ENCODE measurements at regions not wholly inside any gene's neighbourhood (a gene's known extent, or its start where the extent isn't known, plus 50 kb on each side); places are given as distances from the start of the nearest gene placed in this dataset.
A peak's percentile ranks its signal among the peaks of the same experiment; 100 is the strongest.

DNA sequence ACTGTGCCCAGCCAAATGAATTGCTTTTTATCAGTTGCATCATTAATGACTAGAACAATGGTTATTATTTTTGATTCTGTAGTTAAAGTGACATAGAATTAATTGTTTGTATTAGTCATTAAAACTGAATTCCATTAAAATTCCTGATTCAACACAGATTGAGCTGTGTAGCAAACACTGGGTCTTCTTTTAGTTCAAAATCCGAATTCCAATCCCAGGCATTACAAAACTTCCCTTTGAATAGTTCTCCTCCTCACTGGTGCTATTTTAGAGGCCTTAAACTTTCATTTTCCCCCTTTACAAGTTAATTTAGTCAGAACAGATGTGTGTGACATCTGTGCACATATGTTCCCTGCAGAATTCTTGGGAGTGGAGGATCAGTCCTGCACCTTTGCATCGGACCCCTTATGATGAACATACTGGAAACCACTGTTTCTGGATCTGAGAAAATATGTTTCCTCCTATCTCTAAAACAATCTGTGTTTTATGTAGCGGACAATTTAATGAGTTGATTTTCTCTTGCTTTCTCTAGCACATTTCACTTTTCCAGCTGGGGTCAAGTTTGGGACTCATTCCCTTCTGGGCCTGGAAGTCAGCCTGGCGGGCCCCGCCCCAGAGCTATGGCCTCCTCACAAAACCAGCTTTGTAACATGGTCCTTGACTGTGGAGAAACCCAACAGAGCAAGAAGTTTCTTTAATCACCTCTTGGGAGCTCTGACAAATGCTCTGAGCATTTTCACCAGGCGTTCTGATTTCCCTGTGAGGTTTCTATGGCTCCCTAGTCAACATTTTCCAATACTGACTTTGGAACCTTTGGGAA, 87.9 kb upstream of the MAMDC2 start:
- no peaks in the 10 kb centered on the region for H3K27me3 ChIP-seq (ENCODE audit: control insufficient read depth, insufficient read depth, low read length)
- H3K4me1 ChIP-seq (ENCODE audit: control insufficient read depth, insufficient read depth, low read length) = no peaks in the 10 kb centered on the region
- no peaks in the 10 kb centered on the region for H3K36me3 ChIP-seq (ENCODE audit: control insufficient read depth, insufficient read depth, low read length)
- H3K27ac ChIP-seq (ENCODE audit: low read length) = no peak overlapping the region
- H3K4me3 ChIP-seq (ENCODE audit: low read length) = no peak overlapping the region
- no peak for DNase-seq (ENCODE audit: low read depth, low spot score)
- no peaks in the 10 kb centered on the region for H3K9me3 ChIP-seq (ENCODE audit: control insufficient read depth, insufficient read depth, low read length)
- WGBS (ENCODE audit: insufficient coverage, insufficient read length) = no CpG with 5 or more reads among the region's 6 CpGs

DNA sequence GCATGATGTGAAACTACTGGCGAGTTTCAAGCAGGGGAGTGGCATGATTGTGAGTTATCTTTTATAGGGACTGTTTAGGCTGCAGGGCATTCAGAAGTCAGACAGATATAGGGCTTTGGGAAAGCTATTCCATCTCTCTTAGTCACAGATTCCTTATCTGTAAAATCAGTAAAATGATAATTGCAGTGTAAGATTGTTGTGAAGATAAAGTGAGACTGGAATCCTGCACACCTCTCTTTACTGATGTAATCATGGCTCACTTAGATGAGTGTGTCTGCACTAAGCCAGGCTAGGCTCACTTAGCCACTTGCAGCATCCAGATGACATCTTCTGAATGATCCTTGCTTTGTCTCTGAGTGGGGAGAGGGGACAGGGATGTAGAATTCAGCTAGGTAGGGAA, 81.8 kb upstream of the MAMDC2 start:
- DNase-seq (ENCODE audit: low read depth, low spot score) = no peak
- H3K27me3 ChIP-seq (ENCODE audit: control insufficient read depth, insufficient read depth, low read length) = no peaks in the 10 kb centered on the region
- WGBS (ENCODE audit: insufficient coverage, insufficient read length) = no CpG with 5 or more reads among the region's 1 CpG

DNA sequence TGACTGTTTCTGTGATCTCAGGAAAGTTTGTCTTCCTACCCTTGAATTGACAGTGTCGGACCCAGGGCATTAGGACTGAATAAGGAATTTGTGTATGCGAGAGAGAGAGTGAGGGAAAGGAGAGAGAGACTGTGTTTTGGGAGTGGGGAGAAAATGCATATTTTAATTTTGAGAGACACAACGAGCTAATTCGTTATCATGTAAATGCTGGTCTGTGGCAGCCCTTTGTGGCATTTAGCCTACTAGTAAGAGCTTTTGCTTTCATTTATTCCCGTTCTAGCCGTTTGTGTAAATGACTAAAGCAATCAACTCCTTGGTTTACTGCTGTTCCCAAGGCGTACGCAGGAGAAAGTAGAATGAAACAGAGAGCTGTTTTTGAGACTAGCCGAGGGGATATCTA, 79.8 kb upstream of the MAMDC2 start:
- 100% methylated on average over 1 of the region's 9 CpGs for WGBS (ENCODE audit: insufficient coverage, insufficient read length)
- peaks cover 4% of the 10 kb centered on the region; the same call in 1 of the 2 replicates for H3K4me1 ChIP-seq (ENCODE audit: control insufficient read depth, insufficient read depth, low read length)
- no peak overlapping the region for H3K4me3 ChIP-seq (ENCODE audit: low read length)
- no peak overlapping the region for H3K27ac ChIP-seq (ENCODE audit: low read length)
- H3K36me3 ChIP-seq (ENCODE audit: control insufficient read depth, insufficient read depth, low read length) = no peaks in the 10 kb centered on the region
- H3K27me3 ChIP-seq (ENCODE audit: control insufficient read depth, insufficient read depth, low read length) = no peaks in the 10 kb centered on the region
- no peaks in the 10 kb centered on the region for H3K9me3 ChIP-seq (ENCODE audit: control insufficient read depth, insufficient read depth, low read length)
- no peak for DNase-seq (ENCODE audit: low read depth, low spot score)

More for the DNA sequence above, 81.8 kb upstream of the MAMDC2 start:
- Histone ChIP-seq H3K9me3 (ENCODE audit: control insufficient read depth, insufficient read depth, low read length) (no peaks in the 10 kb centered on the region), H3K4me1 (ENCODE audit: control insufficient read depth, insufficient read depth, low read length) (peaks cover 4% of the 10 kb centered on the region; the same call in 1 of the 2 replicates), H3K36me3 (ENCODE audit: control insufficient read depth, insufficient read depth, low read length) (no peaks in the 10 kb centered on the region), H3K27ac (ENCODE audit: low read length) (no peak overlapping the region), H3K4me3 (ENCODE audit: low read length) (no peak overlapping the region)

DNA sequence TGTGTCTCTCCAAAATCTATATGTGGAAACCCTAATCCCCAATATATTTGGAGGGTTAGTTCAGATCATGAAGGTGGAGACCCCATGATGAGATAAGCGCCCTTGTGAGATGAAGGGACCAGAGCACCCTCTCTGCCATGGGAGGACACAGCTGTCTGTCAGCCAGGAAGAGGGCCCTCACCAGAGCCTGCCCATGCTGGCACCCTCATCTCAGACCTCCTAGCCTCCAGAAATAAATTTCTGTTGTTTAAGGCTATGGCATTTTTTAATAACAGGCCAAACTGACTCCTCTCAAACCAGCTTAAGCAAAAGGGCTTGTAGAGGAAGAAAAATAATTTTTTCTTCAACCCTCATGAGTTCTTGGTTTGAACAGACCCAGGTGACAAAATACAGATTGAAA, 79.2 kb upstream of the MAMDC2 start:
- H3K27me3 ChIP-seq (ENCODE audit: control insufficient read depth, insufficient read depth, low read length) = no peaks in the 10 kb centered on the region
- DNase-seq (ENCODE audit: low read depth, low spot score) = no peak
- no peaks in the 10 kb centered on the region for H3K9me3 ChIP-seq (ENCODE audit: control insufficient read depth, insufficient read depth, low read length)
- no peak overlapping the region for H3K27ac ChIP-seq (ENCODE audit: low read length)
- H3K36me3 ChIP-seq (ENCODE audit: control insufficient read depth, insufficient read depth, low read length) = no peaks in the 10 kb centered on the region
- H3K4me3 ChIP-seq (ENCODE audit: low read length) = no peak overlapping the region
- H3K4me1 ChIP-seq (ENCODE audit: control insufficient read depth, insufficient read depth, low read length) = peaks cover 4% of the 10 kb centered on the region; the same call in 1 of the 2 replicates
- no CpG with 5 or more reads among the region's 1 CpG for WGBS (ENCODE audit: insufficient coverage, insufficient read length)

DNA sequence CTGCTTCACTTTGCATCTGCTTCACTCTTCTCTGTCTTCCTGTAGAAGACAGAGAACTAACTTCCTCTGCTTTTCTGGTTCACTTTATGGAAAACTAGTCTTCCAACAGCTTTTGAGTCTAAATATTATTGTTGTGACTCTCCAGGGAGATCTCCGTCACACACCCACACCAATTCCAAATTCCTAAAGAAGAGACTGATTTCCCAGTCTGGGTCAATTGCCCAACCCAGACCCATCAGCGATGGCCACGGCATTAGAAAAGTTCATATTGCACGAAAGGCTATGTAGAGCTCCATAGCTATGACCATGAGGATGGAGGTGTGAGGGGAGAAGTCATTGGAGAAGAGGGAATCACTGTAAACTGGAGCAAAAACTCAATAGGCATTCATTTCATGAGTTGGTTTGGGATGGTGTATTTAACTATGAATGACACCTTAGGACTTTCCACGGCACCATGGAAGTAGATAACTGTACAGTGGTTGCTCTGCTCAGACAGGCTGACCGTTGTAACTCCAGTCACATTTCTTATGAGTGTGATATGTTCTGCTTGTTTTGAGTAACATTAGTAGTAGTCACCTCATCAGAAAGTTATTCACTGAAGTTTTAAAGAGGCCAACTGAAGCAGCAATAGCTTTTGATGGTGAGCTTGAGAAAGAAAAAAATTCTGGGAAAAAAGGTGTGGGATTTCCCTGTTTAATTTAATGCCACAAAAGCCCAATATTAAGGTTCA, 78.1 kb upstream of the MAMDC2 start:
- no peaks in the 10 kb centered on the region for H3K27me3 ChIP-seq (ENCODE audit: control insufficient read depth, insufficient read depth, low read length)
- H3K9me3 ChIP-seq (ENCODE audit: control insufficient read depth, insufficient read depth, low read length) = no peaks in the 10 kb centered on the region
- no CpG with 5 or more reads among the region's 6 CpGs for WGBS (ENCODE audit: insufficient coverage, insufficient read length)
- H3K4me3 ChIP-seq (ENCODE audit: low read length) = no peak overlapping the region
- H3K27ac ChIP-seq (ENCODE audit: low read length) = no peak overlapping the region
- H3K4me1 ChIP-seq (ENCODE audit: control insufficient read depth, insufficient read depth, low read length) = peaks cover 4% of the 10 kb centered on the region; the same call in 1 of the 2 replicates
- DNase-seq (ENCODE audit: low read depth, low spot score) = no peak
- H3K36me3 ChIP-seq (ENCODE audit: control insufficient read depth, insufficient read depth, low read length) = no peaks in the 10 kb centered on the region

DNA sequence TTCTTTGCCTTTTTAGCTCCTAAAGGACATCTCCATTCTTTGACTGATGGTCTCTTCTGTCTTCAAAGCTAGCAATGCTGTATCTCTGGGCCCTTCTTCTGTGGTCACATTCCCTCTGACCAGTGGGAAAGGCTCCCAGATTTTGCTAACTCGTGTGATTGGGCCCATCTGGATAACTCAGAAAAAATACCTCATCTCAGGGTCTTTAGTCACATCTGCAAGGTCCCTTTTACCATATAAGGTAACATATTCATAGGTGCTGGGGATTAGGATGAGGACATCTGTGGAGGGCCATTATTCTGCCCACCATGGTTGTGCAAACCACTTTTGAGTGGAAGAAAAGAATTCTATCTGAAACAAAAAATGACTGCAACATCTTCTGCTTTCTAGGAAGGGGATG, 76.3 kb upstream of the MAMDC2 start:
- H3K36me3 ChIP-seq (ENCODE audit: control insufficient read depth, insufficient read depth, low read length) = no peaks in the 10 kb centered on the region
- no peaks in the 10 kb centered on the region; the same call in 1 of the 2 replicates for H3K9me3 ChIP-seq (ENCODE audit: control insufficient read depth, insufficient read depth, low read length)
- H3K4me3 ChIP-seq (ENCODE audit: low read length) = no peak overlapping the region
- no peak overlapping the region for H3K27ac ChIP-seq (ENCODE audit: low read length)
- H3K4me1 ChIP-seq (ENCODE audit: control insufficient read depth, insufficient read depth, low read length) = peaks cover 5% of the 10 kb centered on the region; the same call in 1 of the 2 replicates
- no peaks in the 10 kb centered on the region for H3K27me3 ChIP-seq (ENCODE audit: control insufficient read depth, insufficient read depth, low read length)
- no CpG with 5 or more reads among the region's 1 CpG for WGBS (ENCODE audit: insufficient coverage, insufficient read length)
- no peak for DNase-seq (ENCODE audit: low read depth, low spot score)

DNA sequence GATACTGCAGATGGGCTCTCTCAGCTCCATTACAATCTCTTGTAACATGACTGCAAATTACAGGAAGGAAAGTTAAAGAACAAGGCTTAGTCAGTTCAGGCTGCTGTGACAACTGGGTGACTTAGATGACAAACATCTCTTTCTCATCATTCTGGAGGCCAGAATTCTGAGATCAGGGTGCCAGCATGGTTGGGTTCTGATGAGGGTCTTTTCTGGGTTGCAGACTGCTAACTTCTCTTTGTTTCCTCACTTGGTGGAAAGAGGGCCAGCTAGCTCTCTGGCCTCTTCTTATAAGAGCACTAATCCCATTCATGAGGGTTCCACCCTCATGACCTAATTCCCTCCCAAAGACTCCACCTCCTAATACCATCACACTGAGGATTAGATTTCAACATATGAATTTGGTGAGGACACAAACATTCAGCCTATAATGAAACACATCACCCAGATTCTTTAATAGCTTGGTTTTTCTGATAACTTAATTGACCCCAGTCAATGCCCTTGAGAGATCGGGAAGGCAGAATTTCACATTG, 73.6 kb upstream of the MAMDC2 start:
- WGBS (ENCODE audit: insufficient coverage, insufficient read length) = no CpG with 5 or more reads among the region's 1 CpG
- no peak for DNase-seq (ENCODE audit: low read depth, low spot score)
- Histone ChIP-seq H3K27me3 (ENCODE audit: control insufficient read depth, insufficient read depth, low read length) (no peaks in the 10 kb centered on the region), H3K4me3 (ENCODE audit: low read length) (no peak overlapping the region), H3K27ac (ENCODE audit: low read length) (no peak overlapping the region), H3K36me3 (ENCODE audit: control insufficient read depth, insufficient read depth, low read length) (no peaks in the 10 kb centered on the region), H3K4me1 (ENCODE audit: control insufficient read depth, insufficient read depth, low read length) (peaks cover 1% of the 10 kb centered on the region; the same call in 1 of the 2 replicates), H3K9me3 (ENCODE audit: control insufficient read depth, insufficient read depth, low read length) (no peaks in the 10 kb centered on the region; the same call in 1 of the 2 replicates)

DNA sequence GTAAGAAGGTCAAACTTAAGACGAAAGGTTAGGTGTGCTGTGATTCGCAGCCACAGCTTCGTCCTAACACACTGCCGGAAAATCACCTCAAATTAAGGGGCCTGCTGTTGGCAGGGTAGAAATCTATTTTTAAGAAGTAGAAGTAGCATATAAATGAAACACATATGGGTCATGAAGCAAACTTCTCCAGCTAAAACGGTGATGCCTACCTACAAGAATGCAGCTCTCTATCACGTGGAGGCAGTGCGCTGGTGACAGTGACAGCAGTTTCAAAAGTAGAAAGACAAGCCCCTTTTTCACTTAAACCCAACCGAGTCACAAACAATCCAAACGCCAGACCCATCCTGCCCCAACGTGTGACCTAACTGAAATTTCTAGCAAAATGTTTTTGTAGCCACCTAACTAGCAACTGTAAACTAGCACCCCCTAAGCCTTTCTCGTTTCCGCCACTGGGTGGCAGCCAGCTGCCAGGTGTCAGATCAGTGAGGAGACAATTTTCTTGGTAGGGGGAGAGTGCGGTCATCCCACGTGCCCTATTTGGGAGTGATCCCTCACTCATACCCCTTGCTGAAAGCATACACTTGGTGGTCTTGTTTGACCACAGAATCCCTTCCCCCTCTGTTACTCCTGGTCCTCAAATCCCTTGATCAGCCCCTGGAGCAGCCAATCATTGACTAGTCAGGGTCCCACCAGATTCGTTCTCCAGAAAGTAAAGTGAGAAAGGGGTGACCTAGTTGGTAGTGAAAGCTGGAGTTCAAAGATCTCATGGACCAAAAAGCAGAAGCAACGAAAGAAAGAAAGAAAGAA, 71.8 kb upstream of the MAMDC2 start:
- WGBS (ENCODE audit: insufficient coverage, insufficient read length) = no CpG with 5 or more reads among the region's 16 CpGs
- peak; percentile 73 for DNase-seq (ENCODE audit: low read depth, low spot score)

DNA sequence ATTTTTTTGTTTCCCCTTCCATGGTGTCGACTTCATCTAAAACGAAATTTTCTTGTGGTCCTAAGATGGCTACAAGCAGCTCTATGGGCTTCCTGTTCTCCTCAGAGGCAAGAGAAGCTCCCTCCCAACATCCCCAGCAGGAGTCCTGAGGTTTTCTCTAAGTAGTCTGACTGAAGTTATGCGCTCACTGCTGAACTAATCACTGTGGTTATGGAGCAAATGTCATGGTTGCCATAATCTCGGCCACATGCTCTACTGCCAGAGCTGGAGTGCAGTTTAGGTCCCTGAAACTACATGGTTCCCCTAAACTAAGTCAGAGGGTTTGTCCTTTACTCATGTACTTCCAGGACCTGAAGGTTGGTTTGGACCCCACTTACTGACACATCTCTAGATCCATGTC, 68.0 kb upstream of the MAMDC2 start:
- peaks cover 1% of the 10 kb centered on the region; the same call in 1 of the 2 replicates for H3K4me1 ChIP-seq (ENCODE audit: control insufficient read depth, insufficient read depth, low read length)
- DNase-seq (ENCODE audit: low read depth, low spot score) = no peak
- WGBS (ENCODE audit: insufficient coverage, insufficient read length) = no CpG with 5 or more reads among the region's 4 CpGs
- no peak overlapping the region for H3K4me3 ChIP-seq (ENCODE audit: low read length)
- no peaks in the 10 kb centered on the region for H3K27me3 ChIP-seq (ENCODE audit: control insufficient read depth, insufficient read depth, low read length)
- H3K27ac ChIP-seq (ENCODE audit: low read length) = no peak overlapping the region
- H3K36me3 ChIP-seq (ENCODE audit: control insufficient read depth, insufficient read depth, low read length) = no peaks in the 10 kb centered on the region
- no peaks in the 10 kb centered on the region; the same call in 1 of the 2 replicates for H3K9me3 ChIP-seq (ENCODE audit: control insufficient read depth, insufficient read depth, low read length)

More for the DNA sequence above, 71.8 kb upstream of the MAMDC2 start:
- H3K4me1 ChIP-seq (ENCODE audit: control insufficient read depth, insufficient read depth, low read length) = peaks cover 1% of the 10 kb centered on the region; the same call in 1 of the 2 replicates
- no peak overlapping the region for H3K4me3 ChIP-seq (ENCODE audit: low read length)
- H3K36me3 ChIP-seq (ENCODE audit: control insufficient read depth, insufficient read depth, low read length) = no peaks in the 10 kb centered on the region
- H3K27me3 ChIP-seq (ENCODE audit: control insufficient read depth, insufficient read depth, low read length) = no peaks in the 10 kb centered on the region
- no peak overlapping the region for H3K27ac ChIP-seq (ENCODE audit: low read length)
- no peaks in the 10 kb centered on the region; the same call in 1 of the 2 replicates for H3K9me3 ChIP-seq (ENCODE audit: control insufficient read depth, insufficient read depth, low read length)

DNA sequence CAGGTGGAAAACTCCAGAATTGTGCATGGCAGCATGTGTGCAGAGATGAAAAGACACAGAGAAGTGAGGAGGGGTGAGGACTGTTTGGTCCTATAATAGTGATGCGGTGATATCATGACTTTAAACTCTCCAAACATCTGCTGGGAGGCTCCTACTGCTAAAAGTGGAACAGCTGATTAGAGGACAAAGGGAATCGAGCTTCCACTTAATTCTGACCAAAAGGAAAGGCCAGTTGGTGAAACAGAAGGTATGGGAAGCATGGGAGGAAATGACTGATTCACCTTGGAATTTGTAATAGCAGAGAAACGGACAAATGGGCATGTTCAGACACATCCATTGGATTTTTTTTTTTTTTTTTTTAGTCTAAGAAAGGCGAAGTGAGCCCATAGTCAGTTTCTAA, 67.5 kb upstream of the MAMDC2 start:
- WGBS (ENCODE audit: insufficient coverage, insufficient read length) = no CpG with 5 or more reads among the region's 4 CpGs
- H3K36me3 ChIP-seq (ENCODE audit: control insufficient read depth, insufficient read depth, low read length) = no peaks in the 10 kb centered on the region
- no peak overlapping the region for H3K4me3 ChIP-seq (ENCODE audit: low read length)
- H3K27ac ChIP-seq (ENCODE audit: low read length) = no peak overlapping the region
- DNase-seq (ENCODE audit: low read depth, low spot score) = no peak
- H3K27me3 ChIP-seq (ENCODE audit: control insufficient read depth, insufficient read depth, low read length) = no peaks in the 10 kb centered on the region
- H3K4me1 ChIP-seq (ENCODE audit: control insufficient read depth, insufficient read depth, low read length) = peaks cover 1% of the 10 kb centered on the region; the same call in 1 of the 2 replicates
- H3K9me3 ChIP-seq (ENCODE audit: control insufficient read depth, insufficient read depth, low read length) = no peaks in the 10 kb centered on the region; the same call in 1 of the 2 replicates
